Activated CD8-positive, alpha-beta memory T cell treated with anti-CD3 and anti-CD28 coated beads for 36 hours (primary cell): ENCODE measurements at regions not wholly inside any gene's neighbourhood (a gene's known extent, or its start where the extent isn't known, plus 50 kb on each side); places are given as distances from the start of the nearest gene placed in this dataset.

Experiments
- CTCF ChIA-PET: fragments of 350-600 bp; sonication (Branson Sonifier 250); formaldehyde crosslinking; loops from one replicate; lab custom pipeline; 2021; ENCODE audit warnings: antibody characterized with exemption; lab: Charles Lee
- POLR2A ChIA-PET: fragments of 350-600 bp; sonication (Branson Sonifier 250); formaldehyde crosslinking; loops from one replicate; lab custom pipeline; 2021; ENCODE audit warnings: antibody characterized with exemption; lab: Charles Lee

DNA sequence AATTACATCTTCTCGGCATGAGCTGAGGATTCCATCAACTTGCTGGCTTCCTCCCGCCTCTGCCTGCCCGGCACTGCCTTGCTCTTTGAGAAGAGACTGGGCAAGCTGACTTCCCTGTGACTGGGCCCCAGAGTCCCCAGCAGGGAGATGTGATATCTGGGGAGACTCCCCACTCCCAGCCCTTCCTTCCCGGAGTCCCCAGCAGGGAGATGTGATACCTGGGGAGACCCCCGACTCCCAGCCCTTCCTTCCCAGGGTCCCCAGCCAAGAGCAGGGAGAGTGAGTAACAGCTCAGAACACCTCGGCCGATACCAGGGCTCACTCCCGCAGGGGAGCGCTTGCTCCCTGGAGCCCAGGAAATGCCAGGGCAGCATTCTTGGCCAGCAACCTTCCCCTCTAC lies 90.1 kb upstream of the NEURL1B start:
- CTCF ChIA-PET, result no interaction called here
- POLR2A ChIA-PET, result no interaction called here

DNA sequence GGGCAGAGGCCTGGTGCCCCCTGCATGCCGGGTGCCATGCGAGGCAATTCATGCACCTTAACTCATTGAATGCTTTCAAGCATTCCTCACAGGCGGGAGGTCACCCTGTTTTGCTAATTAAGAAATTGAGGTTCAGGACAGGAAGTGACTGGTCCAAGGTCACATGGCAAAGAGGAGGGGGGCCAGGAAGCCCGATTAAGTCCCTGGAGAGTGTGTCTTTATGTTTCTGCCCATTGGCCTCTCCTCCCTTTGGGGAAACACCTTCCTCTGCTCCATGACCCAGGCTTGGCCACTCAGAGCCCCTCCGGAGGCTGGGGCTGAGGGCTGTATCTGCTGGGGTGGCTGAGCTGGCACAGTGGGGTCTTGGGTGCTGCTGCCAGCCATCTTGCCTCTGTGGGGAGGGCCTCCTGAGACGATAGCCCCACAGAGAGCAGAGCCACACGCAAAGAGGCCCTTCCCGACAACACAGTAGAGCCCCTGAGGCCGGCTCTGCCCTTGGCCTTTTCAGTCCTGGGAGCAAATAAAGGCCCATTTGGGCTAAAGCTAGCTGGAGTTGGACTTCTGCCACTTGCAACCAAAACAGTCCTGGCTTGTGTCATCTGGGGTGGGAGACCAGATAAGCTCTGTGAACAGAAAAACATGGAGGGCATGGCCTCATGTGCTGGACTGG lies 90.8 kb upstream of the NEURL1B start:
- POLR2A ChIA-PET, result no interaction called here
- CTCF ChIA-PET, result no interaction called here

DNA sequence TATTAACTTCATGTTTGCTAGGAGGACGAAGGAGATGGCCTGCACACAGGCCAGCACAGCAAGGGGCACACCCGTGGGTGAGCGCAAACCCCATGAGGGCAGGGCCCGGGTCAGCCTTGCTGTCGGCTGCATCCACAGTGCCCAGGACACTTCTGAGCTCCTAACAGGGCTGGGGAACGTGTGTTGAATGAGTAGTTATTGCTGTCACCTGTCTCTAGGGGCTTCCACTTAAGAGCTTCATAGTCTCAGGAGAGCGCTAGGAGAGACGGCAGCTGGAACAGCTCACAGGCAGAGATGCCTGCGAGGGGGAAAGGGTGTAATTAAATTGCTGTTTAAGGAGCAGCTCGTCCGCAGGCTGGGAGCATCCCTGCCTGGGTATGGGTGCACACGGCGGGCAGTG lies 91.4 kb upstream of the NEURL1B start:
- POLR2A ChIA-PET, result no interaction called here
- CTCF ChIA-PET, result no interaction called here

DNA sequence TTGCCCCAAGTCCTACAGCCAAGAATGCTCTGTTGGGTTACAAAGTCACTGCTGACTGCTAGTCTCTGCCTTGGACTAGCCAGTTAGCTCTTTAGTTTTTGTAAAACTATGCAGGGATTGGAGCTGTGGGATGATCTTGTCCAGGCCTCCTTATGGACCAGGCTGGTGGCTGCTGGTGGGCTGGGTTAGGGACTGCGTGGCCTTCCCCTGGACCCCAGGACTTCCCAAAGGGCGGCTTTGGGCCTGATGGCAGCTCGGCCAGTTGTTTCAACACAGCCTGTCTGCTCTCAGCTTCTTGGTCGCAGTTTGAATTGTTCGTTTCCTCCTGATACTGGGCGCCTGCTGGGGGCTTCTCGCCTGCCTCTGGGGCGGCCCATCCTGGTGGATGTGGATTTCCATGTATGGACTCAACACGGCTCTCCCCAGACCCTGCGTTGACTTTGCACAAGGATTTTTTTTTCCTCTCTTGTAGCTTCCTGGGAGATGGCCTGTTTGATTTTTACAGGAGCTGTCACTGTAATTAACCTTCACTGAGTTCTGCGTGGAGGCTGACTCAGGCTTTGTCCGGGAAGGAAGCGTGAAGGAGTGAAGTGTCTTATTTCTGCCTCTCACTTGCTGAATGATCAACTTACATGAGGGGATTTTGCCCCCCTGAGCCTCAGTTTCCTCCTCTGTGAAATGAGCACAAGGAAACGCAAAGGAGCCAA lies 91.9 kb upstream of the NEURL1B start:
- ChIA-PET POLR2A (no interaction called here), CTCF (no interaction called here)

DNA sequence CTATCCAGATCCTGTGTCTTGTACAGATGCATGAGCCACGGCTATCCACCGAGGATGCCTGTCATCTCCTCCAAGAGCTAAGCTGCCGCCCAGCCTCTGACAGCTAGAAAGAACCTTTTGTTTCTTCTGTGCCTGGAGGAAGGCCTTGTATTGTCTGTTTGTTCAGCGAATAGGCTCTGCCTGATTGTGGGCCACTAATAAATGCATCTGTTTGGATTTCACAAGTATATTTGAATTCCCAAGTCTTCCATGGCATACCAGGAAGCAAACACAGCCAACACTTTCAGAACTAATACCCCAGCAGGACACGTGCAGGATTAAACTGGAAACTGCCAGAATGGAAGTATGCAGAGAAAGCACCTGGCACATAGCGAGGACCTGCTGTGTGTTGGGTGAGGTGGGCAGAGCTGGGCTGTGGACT lies 92.7 kb upstream of the NEURL1B start:
- ChIA-PET POLR2A (no interaction called here), CTCF (no interaction called here)

DNA sequence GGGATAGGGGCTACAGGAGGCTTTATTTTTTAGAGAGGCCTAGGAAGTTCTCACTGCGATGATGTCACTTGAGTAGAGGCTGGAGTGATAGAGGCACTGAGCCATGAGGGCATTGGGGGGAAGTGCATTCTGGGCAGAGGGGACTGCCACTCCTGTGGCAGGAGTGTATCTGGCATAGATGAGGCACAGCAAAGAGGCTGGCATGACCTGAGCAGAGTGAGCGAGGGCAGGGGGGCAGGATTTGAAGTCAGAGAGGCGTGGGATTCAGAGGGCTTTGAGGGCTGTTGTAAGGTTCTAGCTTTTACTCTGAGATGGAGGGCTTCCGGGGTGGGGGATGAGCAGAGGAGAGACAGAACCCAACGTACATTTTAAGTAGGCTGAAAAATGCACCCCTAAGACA lies 91.9 kb upstream of the SH3PXD2B start:
- CTCF ChIA-PET, result no interaction called here
- POLR2A ChIA-PET, result no interaction called here

DNA sequence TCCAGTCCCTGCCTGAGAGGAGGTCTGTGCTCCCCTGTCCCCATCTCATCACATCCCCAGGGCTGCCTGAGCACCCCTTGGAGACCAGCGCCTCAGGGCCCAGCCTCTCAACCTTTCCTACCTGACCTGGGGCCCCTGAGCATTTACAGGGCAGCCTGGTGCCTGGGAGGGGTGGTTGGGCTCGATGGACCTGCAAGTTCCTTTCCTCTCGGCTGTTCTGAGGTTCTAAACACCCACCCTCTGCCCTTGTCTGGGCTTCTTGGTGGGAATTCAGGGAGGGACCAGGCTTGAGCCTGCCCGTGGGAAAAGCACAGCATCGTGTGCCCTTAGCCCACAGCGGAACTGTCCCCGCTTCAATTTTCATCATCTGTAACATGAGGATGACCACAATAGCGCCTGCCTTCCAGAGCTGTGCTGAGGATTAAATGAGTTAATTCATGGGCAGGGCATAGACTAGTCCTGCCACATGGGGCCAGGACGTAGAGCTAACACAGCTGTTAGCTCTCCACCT lies 91.0 kb upstream of the SH3PXD2B start:
- CTCF ChIA-PET, result no interaction called here
- POLR2A ChIA-PET, result no interaction called here

DNA sequence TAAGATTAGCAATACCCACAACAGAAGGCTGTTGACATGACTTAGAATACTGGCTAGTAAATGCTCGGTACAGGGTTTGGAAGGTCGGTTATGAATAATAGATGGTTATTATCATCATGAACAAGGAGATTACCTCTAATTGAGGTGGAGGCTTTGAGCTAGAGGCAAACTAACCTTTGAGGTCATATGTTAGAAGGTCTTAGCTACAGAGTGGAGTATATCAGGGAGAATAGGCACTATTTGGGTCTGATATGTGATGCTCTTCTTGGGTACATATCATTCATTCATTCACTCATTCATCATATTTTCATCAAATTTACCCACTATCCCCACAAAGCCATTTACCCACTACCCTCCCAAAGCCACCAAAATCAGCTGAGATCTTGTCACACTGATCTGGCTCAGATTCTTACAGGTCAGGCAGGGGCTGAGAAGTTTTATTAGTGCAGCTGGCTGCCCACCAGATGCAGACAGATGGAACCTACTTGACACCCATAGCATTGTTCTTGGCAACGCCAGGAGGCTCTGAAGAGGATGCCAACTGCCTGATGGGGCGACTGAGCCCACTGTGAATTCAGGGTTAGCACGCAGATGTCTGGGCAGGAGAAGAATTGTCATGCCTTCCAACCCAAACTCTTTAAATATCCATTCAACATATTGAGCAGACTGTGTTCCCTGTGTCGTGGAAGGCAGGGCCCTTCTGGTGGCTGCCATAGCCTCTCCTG lies 90.2 kb upstream of the SH3PXD2B start:
- POLR2A ChIA-PET, result no interaction called here

DNA sequence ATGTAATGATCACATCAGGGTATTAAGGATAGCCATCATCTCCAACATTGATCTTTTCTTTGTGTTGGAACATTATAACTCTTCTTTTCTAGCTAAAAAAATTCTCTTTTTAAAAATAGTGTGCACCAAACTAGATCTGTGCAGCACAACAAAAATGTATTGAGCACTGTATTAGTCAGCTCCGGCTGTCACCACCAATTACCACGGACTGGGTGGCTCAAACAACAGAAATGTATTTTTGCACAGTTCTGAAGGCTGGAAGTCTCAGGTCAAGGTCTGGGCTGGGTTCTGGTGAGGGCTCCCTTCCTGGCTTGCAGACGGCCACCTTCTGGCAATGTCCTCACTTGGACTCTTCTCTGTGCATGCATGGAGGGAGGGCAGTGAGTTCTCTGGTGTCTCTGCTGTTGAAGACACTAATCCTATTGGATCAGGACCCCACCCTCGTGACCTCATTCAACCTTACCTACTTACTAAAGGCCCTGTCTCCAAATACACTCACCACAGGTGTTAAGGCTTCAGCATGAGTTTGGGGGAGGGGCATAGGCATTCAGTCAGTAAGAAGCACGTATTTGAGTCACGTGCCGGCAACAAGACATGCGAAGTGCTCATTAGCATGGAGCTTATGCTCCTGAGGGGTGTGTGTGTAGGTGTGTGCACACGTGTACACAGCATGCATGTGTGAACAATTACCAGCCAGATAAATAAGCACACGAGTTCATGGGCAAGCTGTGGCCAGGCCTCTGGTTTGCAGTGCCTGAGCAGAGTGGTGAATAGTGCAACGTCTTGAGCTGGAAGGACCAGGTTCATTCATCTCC lies 89.4 kb upstream of the SH3PXD2B start:
- ChIA-PET CTCF (no interaction called here), POLR2A (no interaction called here)

More for the DNA sequence above, 90.2 kb upstream of the SH3PXD2B start:
- CTCF ChIA-PET, result no interaction called here

DNA sequence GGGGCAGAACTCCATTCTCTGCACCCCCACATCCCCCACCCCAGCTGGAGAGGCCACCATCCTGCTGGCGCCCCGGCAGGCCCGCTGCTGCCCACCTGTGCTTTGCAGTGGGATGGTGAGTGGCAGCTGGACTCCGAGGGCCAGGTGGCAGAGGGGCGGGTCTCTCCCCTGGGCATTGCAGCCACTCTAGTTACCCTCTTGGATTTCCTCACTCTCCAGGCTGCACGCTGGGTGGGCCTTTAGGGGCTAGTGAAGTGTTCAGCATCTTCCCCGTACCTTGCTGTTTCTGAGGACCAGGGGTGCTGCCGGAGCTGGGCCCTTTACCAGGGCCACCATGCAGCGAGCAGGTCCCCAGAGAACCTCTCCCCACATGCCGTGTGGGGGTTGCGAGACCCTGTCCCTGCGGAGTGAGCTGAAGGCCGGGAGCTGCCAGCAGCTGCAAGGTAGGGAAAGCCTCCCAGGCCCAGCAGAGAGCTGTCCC lies 88.4 kb upstream of the SH3PXD2B start:
- CTCF ChIA-PET, result no interaction called here
- POLR2A ChIA-PET, result no interaction called here

DNA sequence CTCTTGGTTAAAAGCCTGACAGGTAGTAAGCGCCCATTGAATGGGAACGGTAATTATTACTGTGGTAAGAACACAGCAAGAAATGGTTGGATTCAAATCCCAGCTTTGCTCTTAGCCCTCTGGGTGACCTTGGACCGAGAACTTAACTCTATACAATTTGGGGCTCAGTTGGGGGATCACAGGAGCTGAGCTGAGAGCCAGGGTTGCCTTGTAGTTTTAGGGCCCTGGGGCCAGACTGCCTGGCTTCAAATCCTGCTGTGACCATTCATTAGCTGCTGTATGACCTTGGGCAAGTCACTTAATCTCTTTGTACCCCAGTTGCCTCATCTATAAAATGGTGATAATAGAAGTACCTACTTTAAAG lies 87.4 kb upstream of the SH3PXD2B start:
- POLR2A ChIA-PET, result no interaction called here
- CTCF ChIA-PET, result no interaction called here

DNA sequence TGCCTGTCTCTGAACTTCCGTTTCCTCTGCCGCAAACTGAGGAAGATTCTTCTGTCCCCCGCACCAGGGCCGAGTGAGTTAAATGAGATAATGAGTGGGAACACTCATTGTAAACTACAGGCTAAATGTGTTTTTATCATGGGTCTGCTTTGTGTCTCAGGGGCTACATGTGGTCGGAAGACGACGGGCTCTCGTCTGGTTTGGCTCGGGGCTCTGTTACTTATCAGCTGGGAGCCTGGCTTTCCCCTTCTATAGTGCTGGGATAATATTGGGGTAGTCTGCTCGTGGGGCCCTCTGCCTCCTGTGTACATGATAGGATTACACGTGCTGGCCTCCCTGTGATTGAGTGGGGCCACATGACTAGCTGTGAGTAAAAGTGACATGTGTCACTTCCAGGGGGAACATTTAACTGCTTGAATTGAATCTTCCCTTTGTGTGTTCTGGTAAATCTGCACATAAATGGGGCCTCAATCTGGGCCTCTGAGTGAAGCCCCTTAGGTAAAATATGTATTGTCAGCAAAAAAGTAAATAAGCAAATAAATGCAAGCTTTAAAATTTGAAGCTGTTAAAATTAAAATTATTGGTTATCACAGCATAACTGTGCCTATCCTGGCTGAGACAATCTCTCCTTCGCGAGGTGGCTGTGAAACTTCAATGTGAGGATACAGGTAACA lies 86.9 kb upstream of the SH3PXD2B start:
- ChIA-PET POLR2A (no interaction called here), CTCF (no interaction called here)

DNA sequence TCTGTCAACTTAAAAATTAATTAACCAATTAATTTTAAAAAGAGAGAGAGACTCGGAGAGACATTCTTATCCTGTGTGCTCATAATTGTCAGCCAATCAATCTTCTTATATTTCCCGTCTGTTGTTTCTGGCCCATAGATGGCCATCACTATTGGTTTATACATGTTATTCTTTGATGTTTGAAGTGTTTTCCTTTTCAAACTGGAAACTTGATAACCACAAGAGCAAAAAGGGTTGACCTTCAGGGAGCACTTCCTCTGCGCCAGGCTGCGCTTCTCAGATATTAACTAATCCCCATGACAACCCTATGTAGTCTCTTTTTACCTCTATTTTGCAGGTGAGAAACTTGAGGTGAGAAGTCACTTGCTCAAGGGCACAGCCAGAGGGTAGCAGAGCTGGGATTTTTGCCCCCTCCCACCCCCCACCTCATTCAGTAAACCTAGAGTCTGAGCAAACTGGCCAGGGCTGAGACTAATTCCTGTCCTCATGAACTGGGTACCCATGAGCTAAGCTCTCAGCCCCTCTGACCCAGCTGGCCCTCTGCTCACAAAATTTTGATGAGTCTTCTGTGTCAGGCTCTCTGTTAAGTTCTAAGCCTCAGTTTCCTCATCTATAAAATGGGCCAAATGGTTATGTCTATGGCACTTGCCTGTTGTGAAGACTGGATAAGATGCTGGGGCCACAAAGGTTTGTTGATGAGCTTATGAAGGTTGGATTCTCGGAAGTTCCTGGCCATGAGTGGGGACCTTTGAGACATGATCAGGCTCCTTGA lies 86.0 kb upstream of the SH3PXD2B start:
- ChIA-PET POLR2A (no interaction called here), CTCF (no interaction called here)

DNA sequence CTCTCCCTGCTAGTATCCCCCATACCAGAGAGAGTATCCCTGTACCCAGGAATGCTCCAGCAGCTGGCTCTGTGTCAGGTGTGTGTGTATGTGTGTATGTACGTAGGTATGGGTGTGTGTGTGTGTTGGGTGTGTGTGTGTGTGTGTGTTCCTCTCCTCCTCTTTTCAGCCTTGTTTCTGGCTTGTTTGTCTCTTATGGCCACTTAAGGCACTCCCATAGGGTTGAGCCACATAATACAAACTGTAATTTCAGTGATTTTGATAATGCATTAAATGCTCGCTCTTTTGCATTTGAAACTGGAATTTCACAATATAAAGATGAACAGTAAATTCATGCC lies 80.8 kb upstream of the SH3PXD2B start:
- ChIA-PET POLR2A (no interaction called here), CTCF (no interaction called here)

DNA sequence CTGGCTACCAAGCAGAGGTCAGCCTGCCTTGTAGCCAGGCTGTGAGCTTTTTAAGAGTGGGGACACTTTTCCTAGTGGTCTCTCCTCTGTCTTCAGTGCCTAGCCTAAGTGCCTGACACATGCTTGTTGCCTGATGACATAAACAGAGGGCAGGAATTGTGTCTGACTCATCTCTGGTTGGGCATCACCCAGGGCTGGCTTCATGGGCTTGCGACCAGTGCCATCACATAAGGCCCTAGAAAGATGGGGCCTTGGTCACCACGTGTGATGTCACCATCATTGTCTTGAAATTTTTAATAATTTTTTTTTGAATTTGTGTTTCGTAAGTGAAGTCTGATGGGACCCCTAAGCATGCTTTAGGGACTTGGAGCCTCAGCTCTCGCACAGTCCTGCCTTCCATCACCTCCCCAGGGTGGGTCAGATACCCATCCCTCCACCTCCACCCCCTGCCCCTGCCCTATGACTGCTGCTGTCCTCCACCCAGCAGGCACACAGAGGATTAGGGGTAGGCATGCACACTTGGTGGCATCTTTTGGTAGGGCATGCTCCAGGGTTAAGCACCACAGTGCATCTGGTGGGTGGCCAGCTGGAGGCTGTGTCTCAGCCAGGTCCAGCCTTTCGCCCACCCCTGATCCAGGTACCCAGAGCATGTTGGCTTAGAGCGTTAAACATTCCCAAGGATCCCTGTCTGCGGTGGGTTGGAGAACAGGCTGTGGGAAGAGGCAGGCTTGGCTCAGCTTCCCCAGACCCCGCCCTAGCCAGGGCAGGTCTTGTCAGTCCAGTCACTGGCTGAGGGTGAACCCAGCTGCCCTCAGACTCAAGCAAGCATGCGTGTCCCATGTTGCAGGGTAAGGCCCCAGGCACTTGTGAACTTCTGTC lies 80.1 kb upstream of the SH3PXD2B start:
- ChIA-PET CTCF (interaction anchor here (0.6 kb wide), 1 partner anchor 237 kb away, joined by 3 read pairs; no protein-coding TSS in a partner anchor), POLR2A (no interaction called here)

DNA sequence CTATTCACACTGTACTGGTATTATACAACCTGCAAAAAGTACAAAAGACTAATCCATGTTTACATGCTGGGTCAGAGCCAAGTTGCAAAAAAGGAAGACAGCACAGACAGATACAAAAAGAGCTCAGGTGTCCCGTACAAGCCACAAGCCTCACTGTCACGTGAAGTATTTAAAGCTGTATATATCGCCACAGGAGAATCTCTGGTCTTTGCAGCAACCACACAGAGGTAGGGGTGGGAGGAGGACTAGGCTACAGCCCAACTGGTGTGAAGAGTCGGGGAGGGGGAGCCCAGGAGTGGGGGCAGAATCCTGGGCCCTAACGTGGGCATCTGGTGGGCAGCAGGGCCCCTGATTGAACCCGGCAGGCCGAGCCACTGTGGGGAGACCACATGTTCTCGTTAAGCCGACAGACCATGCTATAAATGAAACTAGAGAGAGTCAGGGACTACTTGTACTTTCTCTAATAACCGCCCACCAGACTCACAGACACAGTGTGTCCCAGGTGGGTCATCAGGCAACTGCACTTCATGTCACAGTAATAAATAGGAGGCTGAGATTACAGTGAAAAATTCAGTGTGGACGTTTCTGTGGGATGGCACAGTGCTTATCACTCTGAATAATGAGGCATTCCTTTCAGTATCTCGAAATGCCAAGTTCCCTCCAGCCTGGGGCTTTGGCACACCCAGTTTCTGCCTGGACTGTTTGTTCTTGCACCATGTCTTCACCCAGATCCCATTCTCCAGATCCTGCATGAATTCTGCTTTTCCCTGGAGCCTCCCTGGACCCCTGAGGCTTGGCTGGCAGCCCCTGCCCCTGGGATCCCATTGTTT lies 79.3 kb upstream of the SH3PXD2B start:
- ChIA-PET CTCF (interaction anchor here (0.6 kb wide), 1 partner anchor 236 kb away, joined by 3 read pairs; no protein-coding TSS in a partner anchor), POLR2A (no interaction called here)

DNA sequence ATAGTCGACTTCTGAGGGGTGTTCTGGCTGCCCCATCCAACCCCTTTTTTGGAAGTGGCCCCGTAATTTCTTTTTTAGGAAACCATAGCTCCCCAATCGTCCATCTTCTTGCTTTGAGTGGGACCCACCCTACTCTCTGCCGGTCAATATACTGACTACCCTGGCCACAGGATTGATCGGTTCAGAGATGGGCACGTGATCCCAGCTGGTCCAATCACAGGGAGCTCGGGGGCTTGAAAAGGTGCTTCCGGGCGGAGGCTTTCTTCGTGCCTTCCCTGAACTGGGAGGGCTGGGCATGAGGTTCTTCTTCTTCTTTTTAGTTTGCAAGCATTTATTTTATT lies 78.7 kb upstream of the SH3PXD2B start:
- POLR2A ChIA-PET, result no interaction called here
- CTCF ChIA-PET, result no interaction called here
